T-helper 2 cell treated with Interferon-gamma antibody and Interleukin-4, amounts not matched to agents 100 ng/mL and 5 ng/mL, for 36 hours (primary cell): ENCODE measurements at regions not wholly inside any gene's neighbourhood (a gene's known extent, or its start where the extent isn't known, plus 50 kb on each side); places are given as distances from the start of the nearest gene placed in this dataset.
"Not testable (repeated sequence)": the region's sequence is repeated elsewhere in the genome, so short reads cannot be mapped to it uniquely, and the experiment has no call there.

Experiments
- intact Hi-C: fragments of 100-400 bp; cut with micrococcal nuclease; formaldehyde crosslinking; loops from one replicate; pipeline ENCODE4 v1.15.1; 2023

- intact Hi-C loops, result no loop called here
Observed at GRCh38 chr5:165328846-165329245, 1823.4 kb downstream of the MAT2B start.

- intact Hi-C loops, result no loop called here
Observed at GRCh38 chr5:165333623-165334022, 1828.2 kb downstream of the MAT2B start.

- intact Hi-C loops, result no loop called here
Observed at GRCh38 chr5:165334201-165334600, 1828.8 kb downstream of the MAT2B start.

- intact Hi-C loops, result no loop called here
Observed at GRCh38 chr5:165349735-165350134, 1844.3 kb downstream of the MAT2B start.

GRCh38 chr5:165351342-165351741, 1845.9 kb downstream of the MAT2B start:
- intact Hi-C loops, result no loop called here

DNA sequence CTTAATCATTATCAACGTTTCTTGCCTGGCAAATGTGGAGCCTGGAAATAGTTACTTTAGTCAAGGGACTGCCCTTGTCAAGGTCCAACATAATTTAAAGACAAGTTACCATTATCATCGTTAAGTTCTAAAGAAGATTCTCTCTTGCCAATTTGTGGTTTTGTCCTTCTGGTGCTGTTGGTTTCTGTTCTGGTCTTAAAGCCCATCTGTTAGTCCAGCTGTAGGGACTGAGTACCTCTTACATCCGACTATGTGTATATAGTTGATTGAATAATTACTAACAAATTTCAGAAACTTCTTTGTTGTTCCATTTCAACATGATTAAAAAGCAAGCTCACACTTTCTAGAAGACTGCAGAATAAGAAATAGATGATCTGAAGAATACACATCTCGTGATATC, 1854.9 kb downstream of the MAT2B start:
- intact Hi-C loops, result no loop called here

DNA sequence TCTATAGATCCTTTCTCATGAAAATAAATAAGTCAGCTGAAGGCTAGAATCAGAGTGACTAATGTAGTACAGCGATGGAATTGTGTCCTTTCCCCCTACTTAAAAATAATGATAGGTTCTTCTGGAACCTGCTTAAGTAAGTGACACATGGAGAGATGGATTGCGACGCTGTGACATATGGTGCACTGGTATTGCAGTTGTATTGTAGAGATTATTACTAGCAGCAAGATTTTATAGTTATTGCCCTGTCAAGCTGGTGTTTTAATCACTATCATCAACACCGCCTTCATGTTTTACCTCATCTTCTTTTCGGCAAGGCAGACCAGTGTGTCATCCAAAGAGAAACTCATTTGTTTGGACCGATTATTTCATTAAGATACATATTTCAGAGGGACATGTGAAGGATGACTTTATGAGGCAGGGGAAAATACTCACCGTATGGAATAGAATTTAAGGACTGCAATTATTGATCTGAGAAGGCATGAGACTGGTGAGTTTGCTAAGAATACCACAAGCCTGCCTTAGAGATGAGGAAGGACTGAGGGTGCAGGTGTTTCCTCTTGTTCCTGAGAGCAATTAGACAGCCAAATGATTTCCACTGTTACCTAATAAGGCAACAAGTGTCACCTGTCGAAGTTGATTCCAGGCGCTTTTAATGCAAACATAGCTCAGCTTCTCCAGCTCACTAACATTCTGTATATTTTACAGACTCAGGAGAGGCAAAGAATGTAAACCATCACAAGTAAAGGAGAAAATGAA, 1855.5 kb downstream of the MAT2B start:
- intact Hi-C loops, result no loop called here

DNA sequence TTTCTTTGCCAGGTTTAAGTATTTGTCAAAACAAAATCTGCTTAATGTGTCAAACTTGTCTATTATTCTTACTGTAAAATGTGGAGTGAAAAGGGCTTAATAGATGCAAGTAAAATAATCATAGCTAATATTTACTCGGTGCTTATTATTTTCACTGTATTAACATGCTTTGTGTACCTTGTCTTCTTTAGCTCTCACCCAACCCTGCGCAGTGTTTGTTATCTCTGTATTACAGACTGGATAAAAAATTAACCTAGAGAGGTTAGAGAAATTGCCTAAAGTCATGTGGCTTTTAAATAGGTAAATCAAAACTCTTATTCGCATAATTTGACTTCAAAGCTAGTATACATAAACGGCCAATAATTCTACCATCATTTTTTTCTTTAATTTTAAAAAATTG, 1864.8 kb downstream of the MAT2B start:
- intact Hi-C loops, result no loop called here

- intact Hi-C loops, result no loop called here
Observed at GRCh38 chr5:165370794-165371193, 1865.4 kb downstream of the MAT2B start.

GRCh38 chr5:165375201-165375600, 1869.8 kb downstream of the MAT2B start:
- intact Hi-C loops, result no loop called here

GRCh38 chr5:165393839-165394238, 1888.4 kb downstream of the MAT2B start:
- intact Hi-C loops, result no loop called here

GRCh38 chr5:165397516-165397915, 1892.1 kb downstream of the MAT2B start:
- intact Hi-C loops, result no loop called here

- intact Hi-C loops, result no loop called here
Observed at GRCh38 chr5:165400086-165400485, 1894.7 kb downstream of the MAT2B start.

DNA sequence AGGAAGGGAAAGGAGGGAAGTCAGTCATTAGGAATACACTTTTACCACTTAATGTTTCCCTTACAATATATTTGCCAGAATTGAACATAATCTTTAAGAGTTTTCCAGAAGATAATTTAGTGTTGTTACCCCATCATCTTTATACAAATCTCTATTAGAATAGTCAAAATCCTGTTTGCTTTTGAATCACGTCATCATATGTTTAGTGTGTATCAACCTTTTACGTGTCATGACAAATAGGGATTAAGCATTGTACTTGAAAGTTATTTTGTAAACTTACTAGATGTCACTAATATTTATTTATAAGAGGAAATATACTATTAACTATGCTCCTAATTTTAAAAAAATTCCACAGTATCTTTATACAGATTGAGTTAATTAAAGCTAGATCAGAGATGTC, 1899.5 kb downstream of the MAT2B start:
- intact Hi-C loops, result no loop called here

- intact Hi-C loops, result no loop called here
Observed at GRCh38 chr5:165405340-165405739, 1899.9 kb downstream of the MAT2B start.

- intact Hi-C loops, result no loop called here
Observed at GRCh38 chr5:165407352-165407751, 1901.9 kb downstream of the MAT2B start.

DNA sequence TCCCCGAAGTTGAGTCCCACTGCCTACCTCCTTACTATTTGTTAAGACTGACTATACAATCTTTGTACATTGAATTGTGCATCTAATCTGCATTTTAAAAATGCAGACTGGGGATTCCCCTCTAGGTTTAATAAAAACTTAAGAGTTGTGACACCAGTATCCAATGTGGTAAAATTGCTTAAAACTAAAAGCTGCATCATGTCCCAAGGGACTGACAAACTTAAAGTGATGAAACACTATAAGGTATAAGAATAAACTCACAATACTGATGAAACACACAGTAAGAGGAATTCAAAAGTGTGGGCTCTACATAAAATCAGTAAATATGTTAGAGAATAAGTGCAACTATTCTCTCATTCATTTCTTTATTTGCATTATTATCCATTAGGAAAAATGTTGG, 1905.1 kb downstream of the MAT2B start:
- intact Hi-C loops, result no loop called here

DNA sequence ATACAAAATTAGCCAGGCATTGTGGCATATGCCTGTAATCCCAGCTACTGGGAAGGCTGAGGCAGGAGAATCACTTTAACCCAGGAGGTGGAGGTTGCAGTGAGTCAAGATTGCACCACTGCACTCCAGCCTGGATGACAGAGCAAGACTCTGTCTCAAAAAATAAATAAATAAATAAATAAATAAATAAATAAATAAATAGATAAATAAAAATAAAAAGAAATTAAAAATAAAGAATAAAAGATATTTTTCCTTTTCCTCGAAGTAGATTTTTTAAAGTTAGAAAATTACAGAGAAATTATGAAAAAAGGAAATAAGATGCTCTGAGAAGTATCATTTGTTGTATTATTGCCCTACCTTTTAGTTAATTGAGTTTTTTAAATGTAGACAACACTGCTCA, 1906.1 kb downstream of the MAT2B start:
- intact Hi-C loops, result not testable (repeated sequence)

DNA sequence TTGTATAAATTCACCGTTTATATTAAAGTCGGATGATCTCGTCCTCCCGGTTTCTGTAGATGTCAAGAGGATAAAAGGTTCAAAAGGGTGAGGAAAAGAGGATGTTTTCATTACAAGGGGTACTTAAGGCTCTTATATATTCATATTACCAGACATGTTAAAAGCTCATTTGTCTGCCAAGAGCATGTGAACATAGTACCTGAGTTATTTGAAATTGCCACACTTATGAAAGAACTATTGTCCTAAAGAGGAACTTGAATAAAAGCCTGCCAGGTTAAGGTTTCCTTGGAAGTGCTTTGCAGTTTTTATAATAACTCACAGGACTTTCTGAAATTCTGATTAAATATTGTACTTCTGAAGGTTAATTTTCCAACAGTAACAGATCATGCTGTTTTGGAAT, 1915.1 kb downstream of the MAT2B start:
- intact Hi-C loops, result no loop called here

- intact Hi-C loops, result no loop called here
Observed at GRCh38 chr5:165423697-165424299, 1918.4 kb downstream of the MAT2B start.

GRCh38 chr5:165425594-165425993, 1920.2 kb downstream of the MAT2B start:
- intact Hi-C loops, result no loop called here

DNA sequence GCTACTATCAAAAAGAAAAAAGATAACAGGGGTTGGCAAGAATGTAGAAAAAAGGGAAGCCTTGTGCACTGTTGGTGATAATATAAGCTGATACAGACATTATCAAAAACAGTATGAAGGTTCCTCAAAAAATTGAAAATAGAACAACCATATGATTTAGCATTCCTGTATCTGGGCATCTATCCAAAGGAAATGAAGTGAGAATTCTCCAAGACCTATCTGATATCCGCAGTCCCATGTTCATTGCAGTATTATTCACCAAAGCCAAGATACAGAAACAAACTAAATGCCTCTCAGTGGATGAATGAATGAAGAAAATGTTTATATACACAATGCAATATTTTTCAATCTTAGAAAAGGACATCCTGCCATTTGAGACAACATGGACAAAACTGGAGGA, 1943.3 kb downstream of the MAT2B start:
- intact Hi-C loops, result no loop called here

- intact Hi-C loops, result no loop called here
Observed at GRCh38 chr5:165457859-165458481, 1952.6 kb downstream of the MAT2B start.
